ENCODE measurements at regions not wholly inside any gene's neighbourhood (a gene's known extent, or its start where the extent isn't known, plus 50 kb on each side); places are given as distances from the start of the nearest gene placed in this dataset.

DNA sequence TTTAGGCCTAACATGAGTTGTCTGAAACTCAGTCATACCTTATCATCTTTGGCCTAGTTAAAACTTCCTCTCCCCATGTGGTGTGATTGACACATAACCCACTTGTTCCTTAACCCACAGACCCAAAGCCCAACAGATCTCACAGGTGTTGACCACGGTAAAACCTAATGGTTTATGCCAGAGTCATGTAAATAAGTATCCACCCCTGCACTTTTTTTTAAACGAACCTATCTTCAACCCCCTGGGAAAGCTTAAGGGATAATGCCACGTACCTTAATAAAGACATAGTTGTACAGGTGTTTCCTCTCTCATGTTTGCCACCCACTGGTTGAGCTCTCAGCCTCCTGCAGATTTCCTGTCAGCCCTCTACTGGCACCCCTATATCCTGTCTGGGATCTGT, 709.3 kb upstream of the CCDC179 start:
- no peak for TF ChIP-seq CTCF (IDR thresholded peaks at IDR 0.05)
- no peak for TF ChIP-seq POLR2A (IDR thresholded peaks at IDR 0.05)
- no peak for TF ChIP-seq POLR2AphosphoS5 (IDR thresholded peaks at IDR 0.05; ENCODE audit: insufficient read depth in 1 of 2, low read depth in 1 of 2)
